HEK293T (cell line): ENCODE measurements at regions not wholly inside any gene's neighbourhood (a gene's known extent, or its start where the extent isn't known, plus 50 kb on each side); places are given as distances from the start of the nearest gene placed in this dataset.

ENCODE experiments used
- ARNT ChIP-seq: fragments of 450-650 bp; IDR thresholded peaks from 2 replicates; pipeline ENCODE4 v1.6.1; 2017; ENCODE audit warnings: mild to moderate bottlenecking
- BHLHE40 ChIP-seq: fragments of 450-650 bp; IDR thresholded peaks from 2 replicates; pipeline ENCODE4 v1.6.1; 2016; ENCODE audit warnings: mild to moderate bottlenecking, moderate library complexity, borderline replicate concordance
- FOXM1 ChIP-seq: fragments of 450-650 bp; IDR thresholded peaks from 2 replicates; pipeline ENCODE4 v1.6.1; 2017; ENCODE audit warnings: mild to moderate bottlenecking, borderline replicate concordance
- NFRKB ChIP-seq: fragments of 450-650 bp; IDR thresholded peaks from 2 replicates; pipeline ENCODE4 v1.6.1; 2016; ENCODE audit warnings: mild to moderate bottlenecking, moderate library complexity
- TARDBP ChIP-seq: fragments of 450-650 bp; IDR thresholded peaks from 2 replicates; pipeline ENCODE4 v1.6.1; 2016
- ZNF384 ChIP-seq: fragments of 450-650 bp; IDR thresholded peaks from 2 replicates; pipeline ENCODE4 v1.6.1; 2016
- TF ChIP-seq, protein P1 (sequence below): fragments of 450-650 bp; IDR thresholded peaks from 2 replicates; pipeline ENCODE4 v1.6.1; 2016

DNA sequence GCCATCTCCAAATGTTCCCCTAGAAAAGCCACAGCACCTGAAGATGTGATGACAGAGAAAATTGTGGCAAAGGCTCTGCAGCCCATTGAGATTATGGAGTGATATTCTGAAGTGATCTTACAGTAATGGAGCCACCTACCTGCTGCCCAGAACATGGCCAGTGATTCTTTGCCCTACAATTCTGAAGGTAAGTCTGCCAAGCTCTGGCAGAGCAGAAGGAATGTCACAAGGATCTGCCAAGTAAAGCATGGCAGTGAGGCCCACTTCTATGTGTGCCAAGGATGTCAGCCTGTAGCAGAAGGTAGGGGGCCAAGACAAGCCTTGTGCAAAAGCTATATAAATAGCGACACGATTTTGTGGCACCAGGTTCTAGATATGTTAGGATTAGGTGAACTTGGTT is 155.1 kb downstream of the RND3 start:
- TF ChIP-seq FOXM1, result no peak
- TF ChIP-seq ZNF384, result no peak
- TF ChIP-seq BHLHE40, result no peak
- TF ChIP-seq ARNT, result no peak
- no peak for TF ChIP-seq TARDBP
- no peak for TF ChIP-seq NFRKB
- TF ChIP-seq, protein P1, sequence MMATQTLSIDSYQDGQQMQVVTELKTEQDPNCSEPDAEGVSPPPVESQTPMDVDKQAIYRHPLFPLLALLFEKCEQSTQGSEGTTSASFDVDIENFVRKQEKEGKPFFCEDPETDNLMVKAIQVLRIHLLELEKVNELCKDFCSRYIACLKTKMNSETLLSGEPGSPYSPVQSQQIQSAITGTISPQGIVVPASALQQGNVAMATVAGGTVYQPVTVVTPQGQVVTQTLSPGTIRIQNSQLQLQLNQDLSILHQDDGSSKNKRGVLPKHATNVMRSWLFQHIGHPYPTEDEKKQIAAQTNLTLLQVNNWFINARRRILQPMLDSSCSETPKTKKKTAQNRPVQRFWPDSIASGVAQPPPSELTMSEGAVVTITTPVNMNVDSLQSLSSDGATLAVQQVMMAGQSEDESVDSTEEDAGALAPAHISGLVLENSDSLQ, result no peak
